Fibroblast of mammary gland (primary cell): ENCODE measurements at regions not wholly inside any gene's neighbourhood (a gene's known extent, or its start where the extent isn't known, plus 50 kb on each side); places are given as distances from the start of the nearest gene placed in this dataset.
A peak's percentile ranks its signal among the peaks of the same experiment; 100 is the strongest.

Experiments used
- DNase-seq: peaks from one replicate; pipeline ENCODE4 v3.0.0-alpha.2; 2010; ENCODE audit warnings: low read depth
- H3K4me3 ChIP-seq: 2 replicates; pipeline ENCODE4 v1.5.1; 2011; ENCODE audit warnings: low read depth, mild to moderate bottlenecking, low read length, moderate library complexity; ENCODE audit not compliant: control insufficient read depth
- CTCF ChIP-seq: conservative IDR thresholded peaks from 2 replicates; pipeline ENCODE4 v1.5.1; 2011; ENCODE audit warnings: low read depth, low read length, inconsistent platforms; ENCODE audit not compliant: control insufficient read depth, insufficient read depth

GRCh38 chr4:137238456-137239162, 293.7 kb downstream of the PCDH18 start:
- no peak overlapping the region for H3K4me3 ChIP-seq
- no peak for DNase-seq
- TF ChIP-seq CTCF: no peak

GRCh38 chr4:137226900-137227299, 305.4 kb downstream of the PCDH18 start:
- no peak overlapping the region for H3K4me3 ChIP-seq
- peak; percentile 34 for DNase-seq
- TF ChIP-seq CTCF: peak; percentile 45

- TF ChIP-seq CTCF: no peak
- peak; percentile 18 for DNase-seq
- H3K4me3 ChIP-seq: no peak overlapping the region
These were observed 306.1 kb downstream of the PCDH18 start for GRCh38 chr4:137226221-137226620.

DNA sequence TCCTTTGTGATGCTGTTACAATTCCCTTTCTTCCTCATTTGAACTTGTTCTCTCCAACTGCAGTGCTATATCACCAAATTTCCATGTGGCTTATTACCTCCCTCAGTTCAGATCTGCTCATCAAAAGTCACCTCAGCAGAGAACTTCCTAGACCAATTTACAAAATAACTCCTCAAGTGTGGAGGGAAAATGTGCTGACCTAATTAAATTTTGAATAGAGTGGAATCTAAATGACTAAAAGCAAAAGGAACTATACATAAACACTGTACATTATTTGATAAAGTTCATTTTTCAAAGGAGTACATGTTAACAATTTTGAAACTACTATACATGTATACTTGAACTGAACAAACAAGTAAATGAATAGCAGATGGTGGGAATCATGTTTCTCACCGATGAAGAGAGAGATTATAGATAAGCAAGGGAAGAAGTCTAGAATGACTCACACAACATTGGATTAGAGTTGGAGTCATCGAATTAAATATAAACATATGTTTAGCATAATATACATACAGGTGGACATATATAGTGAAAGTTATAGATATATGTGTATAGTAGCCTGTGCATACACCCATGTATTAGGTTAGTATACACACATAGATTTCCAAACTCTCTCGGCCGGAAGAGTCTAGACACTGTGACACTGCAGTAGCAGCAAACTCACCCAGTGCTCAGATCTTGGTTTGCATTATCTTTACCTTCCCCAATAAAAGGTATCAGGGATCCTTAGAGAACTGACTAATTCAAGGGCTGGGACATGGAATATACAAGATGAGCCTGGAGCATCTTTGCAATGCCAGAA, 318.7 kb downstream of the PCDH18 start:
- DNase-seq: peak; percentile 68
- no peak for TF ChIP-seq CTCF
- H3K4me3 ChIP-seq: no peak overlapping the region

- TF ChIP-seq CTCF: no peak
- H3K4me3 ChIP-seq: no peak overlapping the region
- no peak for DNase-seq
These were observed 319.7 kb downstream of the PCDH18 start for GRCh38 chr4:137212601-137213000.

- TF ChIP-seq CTCF: no peak
- DNase-seq: no peak
- no peak overlapping the region for H3K4me3 ChIP-seq
These were observed 323.1 kb downstream of the PCDH18 start for GRCh38 chr4:137209240-137209639.
